Nephron progenitor cell (in vitro differentiated cells): ENCODE measurements at regions not wholly inside any gene's neighbourhood (a gene's known extent, or its start where the extent isn't known, plus 50 kb on each side); places are given as distances from the start of the nearest gene placed in this dataset.

Experiments
- DNase-seq: peaks from one replicate; pipeline ENCODE4 v3.0.0; 2021
- H3K27ac Mint-ChIP-seq: 2 replicates; pipeline ENCODE4 v1.8.0; 2021; ENCODE audit warnings: mild to moderate bottlenecking, moderate library complexity, mixed read lengths
- H3K27me3 Mint-ChIP-seq: 2 replicates; pipeline ENCODE4 v1.8.0; 2021; ENCODE audit warnings: mild to moderate bottlenecking, low read depth, mixed read lengths; ENCODE audit not compliant: poor library complexity
- H3K36me3 Mint-ChIP-seq: 2 replicates; pipeline ENCODE4 v1.8.0; 2021; ENCODE audit warnings: low read depth, mixed read lengths
- H3K4me1 Mint-ChIP-seq: 2 replicates; pipeline ENCODE4 v1.8.0; 2021; ENCODE audit warnings: mixed read lengths
- H3K4me3 Mint-ChIP-seq: 2 replicates; pipeline ENCODE4 v1.8.0; 2021; ENCODE audit warnings: mild to moderate bottlenecking, moderate library complexity, mixed read lengths
- H3K9me3 Mint-ChIP-seq: 2 replicates; pipeline ENCODE4 v1.8.0; 2021; ENCODE audit warnings: mild to moderate bottlenecking, moderate library complexity, mixed read lengths
- TF ChIP-seq, protein P1 (sequence below): fragments of 200-600 bp; sonication (generic); IDR thresholded peaks from 2 replicates; pipeline ENCODE4 v1.5.0; 2021; ENCODE audit warnings: antibody characterized with exemption

DNA sequence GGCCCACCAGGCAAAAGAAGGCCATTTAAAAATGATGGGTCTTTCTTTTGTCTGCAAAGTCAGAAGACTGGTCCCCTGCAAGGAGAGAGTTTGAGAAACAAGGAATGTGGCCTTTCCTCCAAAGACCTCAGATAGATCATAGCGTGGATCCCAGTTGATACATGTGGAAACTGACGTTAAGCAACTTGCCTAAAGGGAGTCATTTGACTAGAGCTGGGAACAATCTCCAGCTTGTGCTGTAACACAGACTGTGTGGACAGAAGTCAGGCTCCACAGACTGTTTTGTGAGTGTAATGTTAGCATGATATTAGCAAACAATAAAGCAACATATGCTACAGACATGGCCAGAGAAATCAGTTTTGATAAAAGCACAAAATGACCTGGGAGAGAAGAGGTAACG lies 140.4 kb upstream of the CITED2 start:
- DNase-seq, result no peak
- H3K4me3 Mint-ChIP-seq, result no peak overlapping the region
- TF ChIP-seq, protein P1, sequence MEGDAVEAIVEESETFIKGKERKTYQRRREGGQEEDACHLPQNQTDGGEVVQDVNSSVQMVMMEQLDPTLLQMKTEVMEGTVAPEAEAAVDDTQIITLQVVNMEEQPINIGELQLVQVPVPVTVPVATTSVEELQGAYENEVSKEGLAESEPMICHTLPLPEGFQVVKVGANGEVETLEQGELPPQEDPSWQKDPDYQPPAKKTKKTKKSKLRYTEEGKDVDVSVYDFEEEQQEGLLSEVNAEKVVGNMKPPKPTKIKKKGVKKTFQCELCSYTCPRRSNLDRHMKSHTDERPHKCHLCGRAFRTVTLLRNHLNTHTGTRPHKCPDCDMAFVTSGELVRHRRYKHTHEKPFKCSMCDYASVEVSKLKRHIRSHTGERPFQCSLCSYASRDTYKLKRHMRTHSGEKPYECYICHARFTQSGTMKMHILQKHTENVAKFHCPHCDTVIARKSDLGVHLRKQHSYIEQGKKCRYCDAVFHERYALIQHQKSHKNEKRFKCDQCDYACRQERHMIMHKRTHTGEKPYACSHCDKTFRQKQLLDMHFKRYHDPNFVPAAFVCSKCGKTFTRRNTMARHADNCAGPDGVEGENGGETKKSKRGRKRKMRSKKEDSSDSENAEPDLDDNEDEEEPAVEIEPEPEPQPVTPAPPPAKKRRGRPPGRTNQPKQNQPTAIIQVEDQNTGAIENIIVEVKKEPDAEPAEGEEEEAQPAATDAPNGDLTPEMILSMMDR, result no peak
- H3K9me3 Mint-ChIP-seq, result peaks cover 11% of the 10 kb centered on the region
- peaks cover 4% of the 10 kb centered on the region for H3K36me3 Mint-ChIP-seq
- peaks cover 36% of the 10 kb centered on the region for H3K4me1 Mint-ChIP-seq
- H3K27ac Mint-ChIP-seq, result no peak overlapping the region
- peaks cover 4% of the 10 kb centered on the region for H3K27me3 Mint-ChIP-seq

- TF ChIP-seq, protein P1, result no peak
- DNase-seq, result no peak
- Mint-ChIP-seq H3K9me3 (peaks cover 11% of the 10 kb centered on the region), H3K36me3 (peaks cover 4% of the 10 kb centered on the region), H3K4me3 (no peak overlapping the region), H3K4me1 (peaks cover 19% of the 10 kb centered on the region), H3K27me3 (peaks cover 3% of the 10 kb centered on the region), H3K27ac (peak overlapping the region; percentile 88)
Measured at GRCh38 chr6:139510040-139510790, 135.8 kb upstream of the CITED2 start.

DNA sequence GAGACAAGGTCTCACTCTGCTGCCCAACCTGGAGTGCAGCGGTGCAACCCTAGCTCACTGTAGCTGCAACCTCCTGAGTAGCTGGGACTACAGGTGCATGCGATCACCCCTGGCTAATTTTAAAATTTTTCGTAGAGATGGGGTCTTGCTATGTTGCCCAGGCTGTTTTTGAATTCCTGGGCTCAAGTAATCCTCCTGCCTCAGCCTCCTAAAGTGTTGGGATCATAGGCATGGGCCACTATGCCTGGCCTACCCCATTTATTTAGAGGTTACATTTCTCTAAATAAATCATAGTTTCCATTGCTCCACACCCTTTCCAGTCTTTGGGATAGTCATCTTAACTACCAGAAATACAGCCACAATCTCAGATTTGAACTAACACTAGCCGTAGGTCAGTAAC lies 134.7 kb upstream of the CITED2 start:
- H3K27me3 Mint-ChIP-seq, result peaks cover 3% of the 10 kb centered on the region
- no peak for DNase-seq
- TF ChIP-seq, protein P1, result no peak
- H3K4me3 Mint-ChIP-seq, result no peak overlapping the region
- peaks cover under 1% of the 10 kb centered on the region for H3K36me3 Mint-ChIP-seq
- H3K27ac Mint-ChIP-seq, result no peak overlapping the region
- peaks cover 11% of the 10 kb centered on the region for H3K9me3 Mint-ChIP-seq
- peaks cover 9% of the 10 kb centered on the region for H3K4me1 Mint-ChIP-seq

DNA sequence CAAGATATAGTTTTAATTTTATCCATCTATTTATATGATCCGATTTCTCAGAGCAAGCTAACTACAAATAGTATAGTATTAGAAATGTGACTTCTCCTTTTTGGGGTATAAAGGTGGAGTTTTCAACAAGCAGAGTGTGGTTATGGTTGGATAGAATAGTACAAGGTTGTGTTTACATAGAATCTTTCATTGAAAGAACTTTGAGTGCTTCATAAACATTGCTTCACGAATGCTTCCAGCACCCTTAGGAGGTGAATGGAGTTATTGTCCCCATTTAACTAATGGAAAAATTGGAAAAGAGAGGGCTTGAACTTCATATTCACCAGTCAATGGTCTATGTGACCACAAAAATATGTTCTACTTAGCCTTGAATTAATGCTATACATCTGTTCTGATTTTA lies 134.1 kb upstream of the CITED2 start:
- H3K36me3 Mint-ChIP-seq, result no peaks in the 10 kb centered on the region
- peaks cover 3% of the 10 kb centered on the region for H3K27me3 Mint-ChIP-seq
- no peak overlapping the region for H3K27ac Mint-ChIP-seq
- no peak overlapping the region for H3K4me3 Mint-ChIP-seq
- H3K9me3 Mint-ChIP-seq, result peaks cover 16% of the 10 kb centered on the region
- peaks cover 9% of the 10 kb centered on the region for H3K4me1 Mint-ChIP-seq
- TF ChIP-seq, protein P1, result no peak
- DNase-seq, result no peak

DNA sequence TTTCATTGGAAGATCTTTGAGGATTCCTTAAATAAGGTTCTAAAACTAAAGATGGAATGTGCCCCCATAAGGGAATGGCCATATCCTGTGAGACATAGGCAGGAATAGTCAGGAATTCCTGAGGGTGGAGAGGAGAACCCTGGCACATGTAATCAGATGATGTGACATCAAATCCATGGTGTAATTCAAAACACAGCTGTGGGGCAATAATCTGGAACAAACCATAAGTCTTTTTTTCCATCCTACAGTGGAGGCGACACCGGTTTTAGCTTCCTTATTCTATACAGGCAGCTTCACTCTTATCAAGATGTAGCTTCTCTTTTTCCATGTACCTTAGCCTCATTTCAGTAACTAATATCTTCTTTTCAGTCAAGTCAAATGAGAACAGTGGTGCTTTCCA lies 133.6 kb upstream of the CITED2 start:
- Mint-ChIP-seq H3K36me3 (peaks cover 4% of the 10 kb centered on the region), H3K27me3 (peaks cover 3% of the 10 kb centered on the region), H3K4me1 (peaks cover 6% of the 10 kb centered on the region), H3K27ac (no peak overlapping the region), H3K9me3 (peaks cover 19% of the 10 kb centered on the region), H3K4me3 (no peak overlapping the region)
- no peak for DNase-seq
- TF ChIP-seq, protein P1, result no peak

DNA sequence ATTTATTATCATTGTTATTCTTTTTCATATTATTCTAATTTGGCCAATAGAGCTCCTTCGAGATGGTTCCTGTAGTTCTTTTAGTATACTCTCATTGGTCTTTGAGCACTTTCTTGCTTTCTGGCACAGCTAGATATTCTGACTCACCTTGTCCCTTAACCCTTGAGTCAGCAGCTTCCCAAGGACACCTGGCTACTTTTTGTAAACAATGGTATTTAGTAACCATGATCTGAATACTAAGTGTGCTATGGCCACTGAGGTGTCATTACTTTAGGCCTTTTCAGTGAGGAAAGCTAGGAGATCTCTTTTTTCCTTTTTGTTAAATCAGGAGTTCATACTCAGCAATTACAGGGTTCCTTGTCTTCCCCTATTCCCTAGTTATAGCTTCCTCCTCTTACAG lies 126.5 kb upstream of the CITED2 start:
- H3K27ac Mint-ChIP-seq, result no peak overlapping the region
- H3K27me3 Mint-ChIP-seq, result peaks cover 2% of the 10 kb centered on the region
- TF ChIP-seq, protein P1, result no peak
- peaks cover 36% of the 10 kb centered on the region for H3K9me3 Mint-ChIP-seq
- no peak for DNase-seq
- peaks cover 15% of the 10 kb centered on the region for H3K4me1 Mint-ChIP-seq
- peaks cover 24% of the 10 kb centered on the region for H3K36me3 Mint-ChIP-seq
- H3K4me3 Mint-ChIP-seq, result no peak overlapping the region
